Right lobe of liver (tissue), 6 donors: ENCODE measurements at regions not wholly inside any gene's neighbourhood (a gene's known extent, or its start where the extent isn't known, plus 50 kb on each side); places are given as distances from the start of the nearest gene placed in this dataset.

Source experiments
- ATAC-seq, 4 donors: fragments of 200-7000 bp; cut with Tn5 transposase; one replicate each; pipeline ENCODE4 v1.9.1; 2020; ENCODE audit warnings: mild to moderate bottlenecking in 4 of 4, moderate library complexity in 4 of 4
- DNase-seq, 3 donors: peaks; one replicate each; pipeline ENCODE4 v3.0.0-alpha.2; 2020
- H3K27ac ChIP-seq, 3 donors: fragments of 200-600 bp; one replicate each; pipeline ENCODE4 v1.8.0; 2022
- H3K27me3 ChIP-seq, 2 donors: fragments of 200-600 bp; one replicate each; pipeline ENCODE4 v1.8.0; 2022
- H3K36me3 ChIP-seq, 4 donors: fragments of 200-600 bp; sonication (generic) in 1 of 4; one replicate each; pipeline versions ENCODE4 v1.5.1 to v1.8.0; 2017 to 2022; ENCODE audit warnings: control low read depth in 1 of 4
- H3K4me1 ChIP-seq, 4 donors: fragments of 200-600 bp; sonication (generic) in 1 of 4; one replicate each; pipeline versions ENCODE4 v1.5.1 to v1.8.0; 2017 to 2022; ENCODE audit warnings: control low read depth in 1 of 4
- H3K4me3 ChIP-seq, 3 donors: fragments of 200-600 bp; one replicate each; pipeline ENCODE4 v1.8.0; 2022
- H3K9me3 ChIP-seq, 4 donors: fragments of 200-600 bp; sonication (generic) in 1 of 4; one replicate each; pipeline versions ENCODE4 v1.5.1 to v1.8.0; 2017 to 2022; ENCODE audit warnings: control low read depth in 1 of 4
- CTCF ChIP-seq, 4 donors: fragments of 200-600 bp in 3 of 4; fragments of 450-650 bp in 1 of 4; IDR thresholded peaks; one replicate each; pipeline versions ENCODE4 v1.5.1 to v1.8.0; 2016 to 2022; ENCODE audit warnings: antibody characterized with exemption in 4 of 4, mild to moderate bottlenecking in 2 of 4
- POLR2A ChIP-seq: fragments of 450-650 bp; IDR thresholded peaks from one replicate; pipeline ENCODE4 v1.6.1; 2017; ENCODE audit warnings: antibody characterized with exemption, mild to moderate bottlenecking
- WGBS: methylation state at CpG from one replicate; pipeline ENCODE4 v1.1.6; 2018; ENCODE audit warnings: low coverage, low lambda C conversion rate; ENCODE audit not compliant: insufficient coverage; ENCODE audit errors: missing lambda C conversion rate; 5-methylcytosine and 5-hydroxymethylcytosine counted together
- intact Hi-C, 2 donors: fragments of 100-400 bp; cut with DNase I; formaldehyde crosslinking; loops; one replicate each; pipeline versions ENCODE4 v1.11.2 to v1.14.1; 2022
- donor health status: DM: no; HTN: yes; CAD: no.
- donor health status: DM: no; HTN: no; CAD: no.
- donor health status: DM: no; HTN: no; CAD: no.
- donor health status: DM: no; HTN: yes; CAD: no.
- donor health status: DM: no; HTN: yes; CAD: no.

DNA sequence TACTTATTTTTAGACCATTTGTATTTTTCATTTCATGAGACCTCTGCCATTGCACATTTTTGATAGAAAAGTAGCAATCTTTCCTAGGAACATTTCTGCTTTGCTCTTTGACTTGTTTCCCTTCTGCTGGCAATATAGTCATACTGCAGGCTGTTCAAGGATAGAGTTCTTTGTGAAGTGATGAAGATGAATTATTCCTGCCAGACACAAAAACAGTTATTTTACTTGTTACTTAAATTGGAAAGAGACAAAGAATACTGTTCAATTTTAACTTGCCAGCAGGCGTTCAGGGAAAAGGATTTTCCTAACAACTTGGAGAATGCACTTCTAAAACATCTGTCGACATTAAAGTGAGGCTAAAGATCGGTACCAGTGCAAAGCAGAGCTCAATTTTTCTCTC is 251.7 kb upstream of the ACTBL2 start:
- ATAC-seq: no peak
- intact Hi-C loops: no loop called here
- 89% methylated on average over 3 of the region's 3 CpGs for WGBS

DNA sequence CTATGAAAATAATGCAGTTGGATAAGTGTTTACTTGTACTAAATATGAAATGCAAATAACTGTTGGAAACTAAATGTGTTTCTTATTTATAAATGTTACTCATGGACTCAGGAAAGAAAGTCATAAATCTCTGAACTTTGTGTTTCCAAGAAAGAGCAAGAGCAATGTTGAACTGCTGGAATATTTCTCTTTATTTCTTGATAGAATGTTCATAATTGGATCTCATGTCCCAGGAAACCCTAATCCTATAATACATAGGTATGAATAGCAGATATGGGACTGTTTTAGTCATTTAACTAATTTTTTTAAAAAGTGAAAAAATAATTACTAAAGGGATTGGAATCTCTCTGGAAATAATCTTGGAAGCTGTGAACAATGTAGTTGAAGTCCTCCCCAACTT is 245.0 kb upstream of the ACTBL2 start:
- Histone ChIP-seq H3K27me3 (no peaks in the 10 kb centered on the region), H3K36me3 (no peaks in the 10 kb centered on the region), H3K4me1 (no peaks in the 10 kb centered on the region), H3K4me3 (no peak overlapping the region), H3K27ac (no peak overlapping the region), H3K9me3 (no peaks in the 10 kb centered on the region)
- DNase-seq (no peak), ATAC-seq (no peak)
- intact Hi-C loops: no loop called here
- TF ChIP-seq POLR2A (no peak), CTCF (IDR thresholded peaks at IDR 0.05) (no peak)

More for the DNA sequence above, 251.7 kb upstream of the ACTBL2 start:
- H3K9me3 ChIP-seq: no peaks in the 10 kb centered on the region
- H3K4me1 ChIP-seq: no peaks in the 10 kb centered on the region
- TF ChIP-seq POLR2A (no peak), CTCF (IDR thresholded peaks at IDR 0.05) (no peak)
- no peak for DNase-seq
- no peaks in the 10 kb centered on the region for H3K36me3 ChIP-seq
- H3K27me3 ChIP-seq: no peaks in the 10 kb centered on the region
- no peak overlapping the region for H3K4me3 ChIP-seq
- H3K27ac ChIP-seq: no peak overlapping the region

- Histone ChIP-seq H3K27ac (no peak overlapping the region), H3K4me3 (no peak overlapping the region), H3K9me3 (no peaks in the 10 kb centered on the region), H3K4me1 (no peaks in the 10 kb centered on the region), H3K36me3 (no peaks in the 10 kb centered on the region), H3K27me3 (no peaks in the 10 kb centered on the region)
- ATAC-seq (no peak), DNase-seq (no peak)
- WGBS: 77% methylated on average over 7 of the region's 7 CpGs
- TF ChIP-seq CTCF (IDR thresholded peaks at IDR 0.05) (no peak), POLR2A (no peak)
- intact Hi-C loops: no loop called here
Observed at GRCh38 chr5:57725658-57726504, 243.3 kb upstream of the ACTBL2 start.

DNA sequence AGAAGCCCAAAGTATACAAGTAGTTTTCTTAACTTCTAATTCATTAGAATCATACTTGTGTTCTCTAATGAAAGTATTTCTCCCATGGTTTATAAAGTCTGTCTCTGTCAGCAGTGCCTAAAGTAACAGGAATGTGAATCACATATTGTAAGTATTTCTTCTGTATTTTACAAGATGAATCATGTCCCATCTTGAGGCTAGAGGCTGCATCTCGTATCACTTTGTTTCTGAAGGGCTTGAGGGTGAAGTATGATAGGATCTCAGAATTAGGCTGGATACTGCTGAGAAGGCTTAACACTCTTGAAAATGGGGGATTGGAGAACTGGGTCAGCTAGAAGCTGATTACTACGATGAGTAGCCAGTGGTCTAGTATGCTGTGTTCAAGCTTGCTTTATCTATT is 242.2 kb upstream of the ACTBL2 start:
- H3K9me3 ChIP-seq: no peaks in the 10 kb centered on the region
- no peaks in the 10 kb centered on the region for H3K36me3 ChIP-seq
- intact Hi-C loops: no loop called here
- 88% methylated on average over 2 of the region's 2 CpGs for WGBS
- no peak overlapping the region for H3K27ac ChIP-seq
- no peaks in the 10 kb centered on the region for H3K4me1 ChIP-seq
- no peak for DNase-seq
- ATAC-seq: no peak
- no peaks in the 10 kb centered on the region for H3K27me3 ChIP-seq
- no peak overlapping the region for H3K4me3 ChIP-seq
- no peak for TF ChIP-seq POLR2A

- peaks cover 0 to 15% (median 6%) of the 10 kb centered on the region in 4 donors for H3K4me1 ChIP-seq
- no peaks in the 10 kb centered on the region for H3K27me3 ChIP-seq
- no peaks in the 10 kb centered on the region for H3K9me3 ChIP-seq
- intact Hi-C loops: no loop called here
- H3K27ac ChIP-seq: no peak overlapping the region
- no peaks in the 10 kb centered on the region for H3K36me3 ChIP-seq
- no peak for DNase-seq
- 58% methylated on average over 4 of the region's 4 CpGs for WGBS
- H3K4me3 ChIP-seq: no peak overlapping the region
- no peak for ATAC-seq
- TF ChIP-seq POLR2A: no peak
- no peak for TF ChIP-seq CTCF (IDR thresholded peaks at IDR 0.05)
Observed at GRCh38 chr5:57721226-57721625, 238.6 kb upstream of the ACTBL2 start.
